SH-SY5Y (cell line): ENCODE measurements at regions not wholly inside any gene's neighbourhood (a gene's known extent, or its start where the extent isn't known, plus 50 kb on each side); places are given as distances from the start of the nearest gene placed in this dataset.

ENCODE experiments used
- GATA2 ChIP-seq: IDR thresholded peaks from 2 replicates; pipeline ENCODE4 v1.6.1; 2011; ENCODE audit warnings: mild to moderate bottlenecking, low read depth, low read length
- GATA3 ChIP-seq: IDR thresholded peaks from 2 replicates; pipeline ENCODE4 v1.6.1; 2011; ENCODE audit warnings: low read depth, mild to moderate bottlenecking, low read length, moderate library complexity

DNA sequence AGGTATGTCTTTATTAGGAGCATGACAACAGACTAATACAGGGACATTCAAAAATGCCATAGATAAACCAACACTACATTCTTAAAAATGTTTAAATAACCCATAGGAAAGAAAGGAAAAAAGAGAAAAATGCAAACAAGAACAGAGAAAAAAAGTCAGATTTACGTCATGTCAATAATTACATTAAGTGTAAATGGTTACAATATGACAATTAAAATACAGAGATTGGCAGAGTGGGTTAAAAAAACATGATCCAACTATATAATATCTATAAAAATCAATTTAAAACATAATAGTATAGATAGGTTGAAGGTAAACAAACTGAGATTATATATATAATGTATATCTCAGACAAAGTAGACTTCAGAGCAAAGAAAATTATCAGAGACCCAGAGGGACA lies 255.8 kb downstream of the ANAPC1 start:
- TF ChIP-seq GATA3 (no peak), GATA2 (no peak)

GRCh38 chr2:111629983-111630382 lies 254.0 kb downstream of the ANAPC1 start:
- TF ChIP-seq GATA3 = no peak
- no peak for TF ChIP-seq GATA2

GRCh38 chr2:111632661-111633060 lies 251.3 kb downstream of the ANAPC1 start:
- TF ChIP-seq GATA3 (no peak), GATA2 (no peak)

DNA sequence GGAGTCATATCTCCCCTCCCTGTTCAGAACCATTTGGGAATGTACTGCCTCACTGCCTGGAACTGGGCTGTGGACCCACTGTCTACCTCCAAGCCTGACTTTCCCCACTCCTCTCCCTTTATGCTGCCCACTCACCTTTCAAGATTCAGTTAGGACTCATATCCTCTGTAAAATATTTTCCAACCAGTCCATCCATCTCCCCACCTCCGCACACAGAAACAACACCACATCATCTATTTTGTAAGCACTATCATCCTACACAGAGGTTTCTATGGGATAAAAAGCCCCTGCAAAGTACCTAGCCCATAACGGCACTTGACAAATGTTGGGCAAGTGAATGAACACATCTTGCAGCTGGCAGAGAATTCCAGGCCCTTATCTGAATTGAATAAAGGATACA lies 250.8 kb downstream of the ANAPC1 start:
- TF ChIP-seq GATA3 = no peak
- TF ChIP-seq GATA2 = no peak

DNA sequence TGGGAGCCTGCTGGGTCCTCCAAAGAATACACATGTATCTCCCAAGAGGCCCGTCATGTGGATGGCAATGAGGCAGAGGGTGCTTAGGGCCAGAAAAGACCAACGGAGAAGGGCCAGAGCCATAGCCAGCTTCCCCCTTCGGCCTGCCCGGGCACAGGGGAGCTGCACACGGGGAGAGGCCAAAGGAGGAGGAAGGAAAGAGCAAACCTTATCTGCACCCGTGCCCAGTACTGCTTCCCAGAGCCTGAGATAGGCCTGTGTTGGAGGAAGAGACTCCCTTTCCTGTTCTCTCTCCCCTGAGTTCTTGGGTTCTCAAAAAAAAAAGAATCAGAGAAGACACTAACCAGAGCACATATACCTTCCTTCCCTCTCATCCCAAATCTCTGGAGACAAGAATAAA lies 250.3 kb downstream of the ANAPC1 start:
- no peak for TF ChIP-seq GATA3
- no peak for TF ChIP-seq GATA2

GRCh38 chr2:111634050-111634794 lies 249.8 kb downstream of the ANAPC1 start:
- TF ChIP-seq GATA3 (no peak), GATA2 (no peak)

DNA sequence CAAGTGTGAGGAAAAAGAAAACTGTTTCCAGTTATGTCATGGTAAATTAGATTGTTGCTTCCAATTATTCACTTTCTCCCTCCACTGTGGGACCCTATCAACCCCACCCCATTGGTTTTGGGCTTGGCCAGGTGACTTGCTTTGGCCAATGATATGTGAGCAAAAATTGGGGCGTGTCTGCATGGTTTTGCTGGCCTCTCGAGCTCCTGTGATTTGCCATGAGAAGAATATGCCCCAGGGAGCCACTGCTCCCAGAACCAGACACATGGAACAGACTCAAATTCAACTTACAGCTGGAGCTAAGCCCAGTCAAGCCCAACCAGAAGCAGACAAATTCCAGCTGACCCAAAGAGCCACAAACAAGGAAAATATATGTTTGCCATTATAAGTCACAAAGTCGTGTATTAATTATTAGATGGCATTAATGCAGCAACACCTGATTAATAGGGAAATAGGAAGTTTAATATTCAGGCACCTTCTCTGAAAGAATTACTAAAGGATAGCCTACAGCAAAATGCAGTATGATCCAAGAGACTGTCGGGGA lies 248.9 kb downstream of the ANAPC1 start:
- TF ChIP-seq GATA2 (no peak), GATA3 (no peak)

- TF ChIP-seq GATA2 (no peak), GATA3 (no peak)
Observed at GRCh38 chr2:111636905-111637304, 247.1 kb downstream of the ANAPC1 start.

- TF ChIP-seq GATA3 (no peak), GATA2 (no peak)
Observed at GRCh38 chr2:111638274-111638877, 245.6 kb downstream of the ANAPC1 start.

DNA sequence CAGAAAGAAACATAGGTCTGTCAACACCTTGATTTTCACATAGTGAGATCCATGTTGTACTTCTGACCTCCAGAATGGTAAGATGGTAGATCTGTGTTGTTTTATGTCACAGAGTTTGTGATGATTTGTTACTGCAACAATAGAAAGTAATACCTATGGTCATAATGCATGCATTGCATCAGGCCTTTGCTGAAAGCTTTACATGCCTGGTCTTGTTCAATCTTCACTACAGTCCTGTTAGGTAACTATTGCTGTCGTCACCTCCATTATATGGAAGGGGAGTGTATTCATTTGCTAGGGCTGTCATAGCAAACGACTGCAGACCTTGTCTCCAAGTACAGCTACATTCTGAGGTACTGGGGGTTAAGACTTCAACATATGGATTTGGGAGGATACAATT lies 243.5 kb downstream of the ANAPC1 start:
- TF ChIP-seq GATA3 (no peak), GATA2 (no peak)

DNA sequence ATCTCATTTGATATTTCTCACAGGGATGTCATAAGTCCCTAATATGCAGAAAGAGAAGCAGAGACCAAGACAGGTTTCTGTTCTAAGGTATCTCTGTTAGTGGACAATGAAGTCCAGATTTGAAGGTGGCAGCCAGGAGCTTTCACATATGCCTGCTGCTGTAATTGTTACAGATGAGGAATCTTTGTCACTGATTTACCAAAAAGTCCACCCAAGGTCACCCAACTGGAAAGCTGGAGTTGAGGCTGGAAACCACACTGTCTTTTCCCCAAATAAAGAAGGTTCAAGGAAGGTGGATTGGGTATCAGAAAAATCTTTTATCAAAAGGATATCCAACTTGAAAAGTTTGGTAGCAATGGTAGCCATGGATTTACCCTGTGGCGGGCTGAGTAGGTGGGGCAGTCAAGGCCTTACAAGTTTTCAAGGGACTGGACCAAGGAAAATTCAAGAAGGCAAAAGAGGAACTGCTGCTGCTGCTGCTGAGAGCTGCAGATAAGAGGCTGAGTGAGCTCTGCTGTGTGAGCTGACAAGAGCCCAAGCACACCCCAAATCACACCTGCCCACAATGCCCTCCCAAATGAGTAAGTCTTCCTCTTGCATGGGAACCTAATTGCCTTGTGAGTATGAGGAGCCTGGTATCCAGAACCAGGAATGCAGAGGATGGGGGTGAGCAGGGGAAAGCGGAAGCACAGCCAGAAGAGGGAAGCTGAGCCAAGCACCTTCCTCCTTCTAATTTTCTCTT lies 241.2 kb downstream of the ANAPC1 start:
- TF ChIP-seq GATA3 (no peak), GATA2 (no peak)

- no peak for TF ChIP-seq GATA3
- TF ChIP-seq GATA2 = no peak
Observed at GRCh38 chr2:111643759-111644158, 240.2 kb downstream of the ANAPC1 start.

- no peak for TF ChIP-seq GATA2
- no peak for TF ChIP-seq GATA3
Observed at GRCh38 chr2:111647359-111647758, 236.6 kb downstream of the ANAPC1 start.

- TF ChIP-seq GATA2 (no peak), GATA3 (no peak)
Observed at GRCh38 chr2:111652038-111652437, 232.0 kb downstream of the ANAPC1 start.

DNA sequence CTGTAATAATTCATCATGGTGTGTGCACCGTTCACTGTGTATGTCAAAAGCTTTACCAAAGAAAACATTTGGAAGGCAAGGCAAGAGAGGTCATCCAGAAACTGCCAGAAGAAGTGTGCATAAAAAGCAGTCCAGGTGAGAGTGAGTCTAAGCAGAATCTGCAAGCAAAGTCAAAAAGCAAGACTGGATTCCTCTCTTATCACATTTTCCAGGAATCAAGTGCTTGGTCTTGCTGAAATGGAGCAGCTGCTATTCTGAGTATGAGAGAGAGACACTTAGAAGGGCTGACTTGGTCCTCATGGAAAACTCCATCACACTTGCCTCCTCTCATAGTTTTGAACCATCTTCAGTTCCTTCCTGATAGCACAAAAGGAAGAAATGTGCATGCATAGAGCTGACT lies 231.3 kb downstream of the ANAPC1 start:
- TF ChIP-seq GATA3 (no peak), GATA2 (no peak)
